HCT116 (cell line): ENCODE measurements at regions not wholly inside any gene's neighbourhood (a gene's known extent, or its start where the extent isn't known, plus 50 kb on each side); places are given as distances from the start of the nearest gene placed in this dataset.
A peak's percentile ranks its signal among the peaks of the same experiment; 100 is the strongest.

Source experiments
- ATAC-seq: fragments of 200-7000 bp; cut with Tn5 transposase; 2 replicates; pipeline ENCODE4 v1.9.1; 2020; ENCODE audit warnings: mild to moderate bottlenecking, moderate library complexity
- BruUV-seq: library from RNA; stranded (reverse); fragments of 400-500 nt; replicated peaks from 2 replicates; lab custom pipeline; 2021; lab: Mats Ljungman, UMichigan
- CTCF ChIA-PET: fragments of 300-600 bp; sonication (Branson Sonifier 250); formaldehyde crosslinking; loops from one replicate; lab custom pipeline; 2021; ENCODE audit warnings: antibody characterized with exemption; lab: Charles Lee
- POLR2A ChIA-PET: fragments of 300-600, 350-600 bp; sonication (Branson Sonifier 250); formaldehyde crosslinking; loops from one replicate; lab custom pipeline; 2021; ENCODE audit warnings: antibody characterized with exemption; lab: Charles Lee
- RAD21 ChIA-PET, 2 experiments: fragments of 300-600 bp; sonication (Branson Sonifier 250); formaldehyde crosslinking; loops; one replicate each; lab custom pipeline; 2023; ENCODE audit warnings: low total read pairs in 2 of 2; ENCODE audit not compliant: uncharacterized antibody in 2 of 2, unreplicated experiment in 2 of 2, low non-redundant PET in 1 of 2; lab: Charles Lee
- DNase-seq: peaks from one replicate; pipeline ENCODE4 v3.0.0-alpha.2; 2010; ENCODE audit warnings: low read depth, low spot score
- H2AFZ ChIP-seq: fragments of 200-600 bp; shearing (Covaris generic), sonication (generic); 2 replicates; pipeline ENCODE4 v1.6.1; 2017; ENCODE audit warnings: low read depth, mixed run types, mixed read lengths, antibody characterized with exemption, low read length; ENCODE audit not compliant: poor library complexity, severe bottlenecking
- H3K27ac ChIP-seq: 2 replicates; pipeline ENCODE4 v1.5.1; 2012; ENCODE audit warnings: low read depth, low read length
- H3K27me3 ChIP-seq: fragments of 200-600 bp; sonication (generic); 2 replicates; pipeline ENCODE4 v1.6.1; 2016; ENCODE audit warnings: mixed run types, low read length, mixed read lengths; ENCODE audit not compliant: insufficient read depth
- H3K36me3 ChIP-seq, 2 experiments: fragments of 200-500 bp in 1 of 2; fragments of 200-600 bp in 1 of 2; sonication (Bioruptor generic) in 1 of 2; sonication (generic) in 1 of 2; 2 replicates each; pipeline versions ENCODE4 v1.5.1 to v1.6.1; 2014 to 2016; ENCODE audit warnings: low read length in 2 of 2, inconsistent platforms in 1 of 2, mixed read lengths in 1 of 2, mixed run types in 1 of 2; ENCODE audit not compliant: insufficient read depth in 2 of 2, control insufficient read depth in 1 of 2
- H3K4me1 ChIP-seq, 2 experiments: fragments of 200-600 bp in 1 of 2; sonication (generic) in 1 of 2; 2 replicates each; pipeline versions ENCODE4 v1.5.1 to v1.6.1; 2012 to 2017; ENCODE audit warnings: low read length in 2 of 2, inconsistent platforms in 1 of 2, mild to moderate bottlenecking in 1 of 2, mixed read lengths in 1 of 2, mixed run types in 1 of 2, moderate library complexity in 1 of 2; ENCODE audit not compliant: insufficient read depth in 2 of 2, control insufficient read depth in 1 of 2
- H3K4me2 ChIP-seq: fragments of 200-600 bp; sonication (generic); 2 replicates; pipeline ENCODE4 v1.6.1; 2017; ENCODE audit warnings: mixed run types, low read length, mixed read lengths
- H3K4me3 ChIP-seq, 2 experiments: fragments of 200-600 bp in 1 of 2; sonication (generic) in 1 of 2; replicated peaks in 1 of 2; 2 replicates each; pipeline ENCODE4 v1.5.1; 2011 to 2016; ENCODE audit warnings: low read length in 2 of 2, control low read depth in 1 of 2, low read depth in 1 of 2, mild to moderate bottlenecking in 1 of 2, mixed read lengths in 1 of 2, mixed run types in 1 of 2
- H3K79me2 ChIP-seq: fragments of 200-600 bp; sonication (generic); 2 replicates; pipeline ENCODE4 v1.6.1; 2017; ENCODE audit warnings: mild to moderate bottlenecking, mixed run types, low read length, moderate library complexity, mixed read lengths; ENCODE audit not compliant: insufficient read depth
- H3K9ac ChIP-seq: fragments of 200-600 bp; sonication (generic); 2 replicates; pipeline ENCODE4 v1.6.1; 2016; ENCODE audit warnings: low read length, mixed read lengths
- H3K9me2 ChIP-seq: fragments of 200-600 bp; sonication (generic), shearing (Covaris generic); 2 replicates; pipeline ENCODE4 v1.6.1; 2017; ENCODE audit warnings: mixed run types, mild to moderate bottlenecking, moderate library complexity; ENCODE audit not compliant: insufficient read depth
- H3K9me3 ChIP-seq, 2 experiments: fragments of 200-500 bp in 1 of 2; fragments of 200-600 bp in 1 of 2; sonication (Bioruptor generic) in 1 of 2; sonication (generic) in 1 of 2; 2 replicates each; pipeline ENCODE4 v1.6.1; 2014 to 2017; ENCODE audit warnings: low read length in 2 of 2, mixed read lengths in 2 of 2, inconsistent platforms in 1 of 2, low read depth in 1 of 2, mild to moderate bottlenecking in 1 of 2, mixed run types in 1 of 2, moderate library complexity in 1 of 2; ENCODE audit not compliant: control insufficient read depth in 1 of 2, insufficient read depth in 1 of 2
- H4K20me1 ChIP-seq: fragments of 200-600 bp; sonication (generic), shearing (Covaris generic); 2 replicates; pipeline ENCODE4 v1.6.1; 2017; ENCODE audit warnings: mixed run types, mild to moderate bottlenecking, moderate library complexity; ENCODE audit not compliant: insufficient read depth
- ELF1 ChIP-seq: IDR thresholded peaks from 2 replicates; pipeline ENCODE4 v1.6.1; 2012; ENCODE audit warnings: low read depth, borderline replicate concordance
- EZH2 ChIP-seq: fragments of 200-600 bp; sonication (generic); IDR thresholded peaks from 2 replicates; pipeline ENCODE4 v1.6.1; 2017; ENCODE audit warnings: antibody characterized with exemption, mixed run types
- JUND ChIP-seq: IDR thresholded peaks from 2 replicates; pipeline ENCODE4 v1.6.1; 2012
- POLR2AphosphoS5 ChIP-seq: IDR thresholded peaks from 2 replicates; pipeline ENCODE4 v1.6.1; 2011; ENCODE audit warnings: mild to moderate bottlenecking, low read depth, low read length, moderate library complexity
- TCF7L2 ChIP-seq: IDR thresholded peaks from 2 replicates; pipeline ENCODE4 v1.7.0; 2011; ENCODE audit warnings: borderline replicate concordance, inconsistent platforms; ENCODE audit not compliant: insufficient read depth, insufficient read length; ENCODE audit errors: extremely low read depth
- ZNF274 ChIP-seq: fragments of 200-500 bp; sonication (Bioruptor generic); IDR thresholded peaks from 2 replicates; pipeline ENCODE4 v1.6.1; 2014; ENCODE audit warnings: mild to moderate bottlenecking, low read depth, low read length, inconsistent platforms
- intact Hi-C: fragments of 100-400 bp; cut with micrococcal nuclease; formaldehyde crosslinking; loops from 2 replicates; pipeline ENCODE4 v1.10.0; 2022
- TF ChIP-seq, protein P1 (sequence below): IDR thresholded peaks from 2 replicates; pipeline ENCODE4 v1.6.1; 2012; ENCODE audit warnings: low read depth
- TF ChIP-seq, protein P2 (sequence below): IDR thresholded peaks from 2 replicates; pipeline ENCODE4 v1.6.1; 2012

- TF ChIP-seq, protein P1, sequence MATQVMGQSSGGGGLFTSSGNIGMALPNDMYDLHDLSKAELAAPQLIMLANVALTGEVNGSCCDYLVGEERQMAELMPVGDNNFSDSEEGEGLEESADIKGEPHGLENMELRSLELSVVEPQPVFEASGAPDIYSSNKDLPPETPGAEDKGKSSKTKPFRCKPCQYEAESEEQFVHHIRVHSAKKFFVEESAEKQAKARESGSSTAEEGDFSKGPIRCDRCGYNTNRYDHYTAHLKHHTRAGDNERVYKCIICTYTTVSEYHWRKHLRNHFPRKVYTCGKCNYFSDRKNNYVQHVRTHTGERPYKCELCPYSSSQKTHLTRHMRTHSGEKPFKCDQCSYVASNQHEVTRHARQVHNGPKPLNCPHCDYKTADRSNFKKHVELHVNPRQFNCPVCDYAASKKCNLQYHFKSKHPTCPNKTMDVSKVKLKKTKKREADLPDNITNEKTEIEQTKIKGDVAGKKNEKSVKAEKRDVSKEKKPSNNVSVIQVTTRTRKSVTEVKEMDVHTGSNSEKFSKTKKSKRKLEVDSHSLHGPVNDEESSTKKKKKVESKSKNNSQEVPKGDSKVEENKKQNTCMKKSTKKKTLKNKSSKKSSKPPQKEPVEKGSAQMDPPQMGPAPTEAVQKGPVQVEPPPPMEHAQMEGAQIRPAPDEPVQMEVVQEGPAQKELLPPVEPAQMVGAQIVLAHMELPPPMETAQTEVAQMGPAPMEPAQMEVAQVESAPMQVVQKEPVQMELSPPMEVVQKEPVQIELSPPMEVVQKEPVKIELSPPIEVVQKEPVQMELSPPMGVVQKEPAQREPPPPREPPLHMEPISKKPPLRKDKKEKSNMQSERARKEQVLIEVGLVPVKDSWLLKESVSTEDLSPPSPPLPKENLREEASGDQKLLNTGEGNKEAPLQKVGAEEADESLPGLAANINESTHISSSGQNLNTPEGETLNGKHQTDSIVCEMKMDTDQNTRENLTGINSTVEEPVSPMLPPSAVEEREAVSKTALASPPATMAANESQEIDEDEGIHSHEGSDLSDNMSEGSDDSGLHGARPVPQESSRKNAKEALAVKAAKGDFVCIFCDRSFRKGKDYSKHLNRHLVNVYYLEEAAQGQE = no peak
- TF ChIP-seq TCF7L2 (no peak), EZH2 (no peak), ELF1 (no peak), ZNF274 (no peak), POLR2AphosphoS5 (no peak), JUND (no peak)
- TF ChIP-seq, protein P2, sequence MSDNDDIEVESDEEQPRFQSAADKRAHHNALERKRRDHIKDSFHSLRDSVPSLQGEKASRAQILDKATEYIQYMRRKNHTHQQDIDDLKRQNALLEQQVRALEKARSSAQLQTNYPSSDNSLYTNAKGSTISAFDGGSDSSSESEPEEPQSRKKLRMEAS = no peak
Observed at GRCh38 chr2:223528036-223528435, 74.1 kb downstream of the SCG2 start.

More at GRCh38 chr2:223528036-223528435, 74.1 kb downstream of the SCG2 start:
- H2AFZ ChIP-seq = no peak overlapping the region
- CTCF ChIA-PET = no interaction called here
- H3K79me2 ChIP-seq = no peaks in the 10 kb centered on the region
- no peaks in the 10 kb centered on the region for H3K9me2 ChIP-seq
- H3K9me3 ChIP-seq = peaks cover 5 to 9% of the 10 kb centered on the region in 2 experiments; a peak in 2 of 4 replicates
- ATAC-seq (no peak), DNase-seq (no peak)
- intact Hi-C loops = loop anchor here (10.0 kb wide), 1 partner anchor 553 kb away; no protein-coding TSS in a partner anchor
- POLR2A ChIA-PET = no interaction called here
- peak overlapping the region; percentile 37; the same call in 1 of the 2 replicates for H3K27ac ChIP-seq
- H4K20me1 ChIP-seq = no peaks in the 10 kb centered on the region
- RAD21 ChIA-PET = no interaction called here
- H3K4me2 ChIP-seq = no peak overlapping the region
- BruUV-seq = no TSS peak
- H3K36me3 ChIP-seq = peaks cover 0 to 29% of the 10 kb centered on the region in 2 experiments; a peak in 2 of 4 replicates
- H3K27me3 ChIP-seq = no peaks in the 10 kb centered on the region
- peaks cover 35 to 53% of the 10 kb centered on the region in 2 experiments for H3K4me1 ChIP-seq
- no peak overlapping the region for H3K4me3 ChIP-seq
- no peak overlapping the region for H3K9ac ChIP-seq
